Skeletal muscle satellite cell (primary cell): ENCODE measurements at regions not wholly inside any gene's neighbourhood (a gene's known extent, or its start where the extent isn't known, plus 50 kb on each side); places are given as distances from the start of the nearest gene placed in this dataset.

Experiments
- H3K27me3 ChIP-seq: 2 replicates; pipeline ENCODE4 v1.7.0; 2013; ENCODE audit warnings: low read length; ENCODE audit not compliant: control insufficient read depth, insufficient read depth
- H3K36me3 ChIP-seq: 2 replicates; pipeline ENCODE4 v1.7.0; 2013; ENCODE audit warnings: mild to moderate bottlenecking, control low read depth, low read length; ENCODE audit not compliant: insufficient read depth
- H3K4me1 ChIP-seq: 2 replicates; pipeline ENCODE4 v1.7.0; 2013; ENCODE audit warnings: low read length; ENCODE audit not compliant: control insufficient read depth, insufficient read depth
- H3K4me2 ChIP-seq: 2 replicates; pipeline ENCODE4 v1.7.0; 2013; ENCODE audit warnings: mild to moderate bottlenecking, low read length
- H3K4me3 ChIP-seq: 2 replicates; pipeline ENCODE4 v1.7.0; 2013; ENCODE audit warnings: low read length
- H3K9ac ChIP-seq: 2 replicates; pipeline ENCODE4 v1.7.0; 2013; ENCODE audit warnings: mild to moderate bottlenecking, low read depth, low read length, moderate library complexity
- H3K9me3 ChIP-seq: replicated peaks from 2 replicates; pipeline ENCODE4 v1.7.0; 2013; ENCODE audit warnings: mild to moderate bottlenecking, control low read depth, low read length

DNA sequence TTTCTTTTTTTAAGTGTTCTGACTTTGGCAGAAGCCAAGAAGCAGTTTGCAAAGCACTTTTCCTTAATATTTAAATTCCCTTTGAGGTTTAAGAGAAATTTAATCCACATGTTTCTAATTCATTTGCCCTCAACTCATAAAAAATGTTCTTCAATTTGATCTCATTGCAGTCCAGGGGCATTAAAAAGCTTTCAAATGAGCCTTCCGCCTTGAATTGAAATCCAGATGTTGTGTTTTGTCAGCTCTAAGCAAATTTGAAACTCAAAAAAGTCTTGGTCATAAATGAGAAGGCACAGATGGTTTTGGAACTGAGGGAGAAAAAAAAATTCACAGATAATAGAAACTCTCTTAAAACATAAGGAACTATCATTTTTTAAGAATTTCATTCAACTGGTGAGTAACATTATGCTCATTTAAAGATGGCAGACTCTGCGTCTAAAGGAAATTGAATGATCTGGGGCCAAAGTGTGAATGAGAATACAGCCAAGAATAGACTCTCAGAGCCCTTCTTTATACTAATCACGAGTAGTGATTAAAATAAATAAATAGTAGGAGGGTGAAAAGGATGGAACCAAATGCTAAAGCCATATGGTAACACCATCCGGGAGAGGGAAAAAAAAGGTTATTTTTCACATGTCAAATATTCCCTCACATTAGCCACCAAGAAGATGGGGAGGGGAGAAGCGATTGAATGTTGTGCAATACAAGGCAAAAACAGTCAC, 1304.7 kb downstream of the CDH8 start:
- peaks cover 12% of the 10 kb centered on the region for H3K9me3 ChIP-seq
- H3K27me3 ChIP-seq = no peaks in the 10 kb centered on the region
- no peaks in the 10 kb centered on the region for H3K36me3 ChIP-seq
- H3K4me3 ChIP-seq = no peak overlapping the region
- no peak overlapping the region for H3K9ac ChIP-seq
- no peaks in the 10 kb centered on the region for H3K4me1 ChIP-seq
- no peak overlapping the region for H3K4me2 ChIP-seq

- H3K9me3 ChIP-seq = peaks cover 14% of the 10 kb centered on the region
- no peak overlapping the region for H3K9ac ChIP-seq
- no peaks in the 10 kb centered on the region for H3K36me3 ChIP-seq
- no peaks in the 10 kb centered on the region for H3K27me3 ChIP-seq
- H3K4me1 ChIP-seq = no peaks in the 10 kb centered on the region
- H3K4me3 ChIP-seq = no peak overlapping the region
- H3K4me2 ChIP-seq = no peak overlapping the region
These were observed 1307.2 kb downstream of the CDH8 start for GRCh38 chr16:60729051-60729450.

DNA sequence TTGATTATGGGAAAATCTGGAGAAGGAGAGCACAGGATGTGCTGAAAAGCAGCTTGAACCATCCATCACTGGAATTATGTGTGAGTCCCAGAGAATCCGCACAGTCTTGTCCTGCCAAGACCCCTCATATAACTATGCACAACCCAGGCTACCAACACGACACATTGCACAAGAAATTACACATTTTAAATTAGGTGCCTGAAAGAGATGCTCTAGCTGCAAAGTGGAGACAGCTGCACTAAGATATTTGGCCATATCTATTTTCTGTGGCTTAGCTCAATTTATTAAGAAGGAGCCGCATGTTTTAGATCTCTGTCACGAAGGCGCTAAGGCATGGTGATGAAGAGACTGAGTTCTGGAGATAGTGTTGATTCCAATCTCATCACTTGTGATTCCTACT, 1308.4 kb downstream of the CDH8 start:
- Histone ChIP-seq H3K36me3 (no peaks in the 10 kb centered on the region), H3K27me3 (no peaks in the 10 kb centered on the region), H3K4me2 (no peak overlapping the region), H3K9ac (no peak overlapping the region), H3K4me1 (no peaks in the 10 kb centered on the region), H3K4me3 (no peak overlapping the region), H3K9me3 (peaks cover 15% of the 10 kb centered on the region)

- Histone ChIP-seq H3K36me3 (no peaks in the 10 kb centered on the region), H3K4me3 (no peak overlapping the region), H3K4me1 (no peaks in the 10 kb centered on the region), H3K27me3 (no peaks in the 10 kb centered on the region), H3K4me2 (no peak overlapping the region), H3K9ac (no peak overlapping the region), H3K9me3 (peaks cover 6% of the 10 kb centered on the region)
These were observed 1316.2 kb downstream of the CDH8 start for GRCh38 chr16:60720060-60720459.

GRCh38 chr16:60717808-60718207, 1318.4 kb downstream of the CDH8 start:
- Histone ChIP-seq H3K9me3 (peaks cover 3% of the 10 kb centered on the region), H3K4me1 (no peaks in the 10 kb centered on the region), H3K4me2 (no peak overlapping the region), H3K9ac (no peak overlapping the region), H3K27me3 (no peaks in the 10 kb centered on the region), H3K36me3 (no peaks in the 10 kb centered on the region), H3K4me3 (no peak overlapping the region)

GRCh38 chr16:60712144-60712543, 1324.1 kb downstream of the CDH8 start:
- H3K36me3 ChIP-seq = no peaks in the 10 kb centered on the region
- no peaks in the 10 kb centered on the region for H3K9me3 ChIP-seq
- H3K4me1 ChIP-seq = no peaks in the 10 kb centered on the region
- H3K9ac ChIP-seq = no peak overlapping the region
- no peak overlapping the region for H3K4me3 ChIP-seq
- no peak overlapping the region for H3K4me2 ChIP-seq
- H3K27me3 ChIP-seq = no peaks in the 10 kb centered on the region

GRCh38 chr16:60704726-60705125, 1331.5 kb downstream of the CDH8 start:
- Histone ChIP-seq H3K4me3 (no peak overlapping the region), H3K27me3 (no peaks in the 10 kb centered on the region), H3K9me3 (no peaks in the 10 kb centered on the region), H3K9ac (no peak overlapping the region), H3K4me2 (no peak overlapping the region), H3K36me3 (no peaks in the 10 kb centered on the region), H3K4me1 (no peaks in the 10 kb centered on the region)

DNA sequence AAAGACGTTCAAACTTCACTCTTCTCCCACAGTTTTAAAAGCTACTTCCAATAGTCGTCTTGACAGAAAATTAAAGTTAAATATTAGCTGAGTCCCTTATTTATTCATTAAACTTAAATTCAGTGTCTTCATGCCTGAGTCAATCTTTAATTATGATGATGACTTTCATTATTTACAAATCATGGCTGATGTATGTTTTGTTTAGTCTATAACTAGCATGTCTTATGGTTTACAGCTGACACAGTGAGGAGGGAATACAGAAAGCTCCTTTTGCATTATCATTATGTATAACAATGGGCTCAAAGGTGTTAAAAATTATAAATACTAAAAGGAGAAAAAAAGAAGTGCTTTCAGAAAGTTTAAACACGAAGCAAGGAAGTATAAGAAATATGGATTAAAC, 1333.1 kb downstream of the CDH8 start:
- Histone ChIP-seq H3K4me2 (no peak overlapping the region), H3K27me3 (no peaks in the 10 kb centered on the region), H3K36me3 (no peaks in the 10 kb centered on the region), H3K9ac (no peak overlapping the region), H3K9me3 (no peaks in the 10 kb centered on the region), H3K4me1 (no peaks in the 10 kb centered on the region), H3K4me3 (no peak overlapping the region)

DNA sequence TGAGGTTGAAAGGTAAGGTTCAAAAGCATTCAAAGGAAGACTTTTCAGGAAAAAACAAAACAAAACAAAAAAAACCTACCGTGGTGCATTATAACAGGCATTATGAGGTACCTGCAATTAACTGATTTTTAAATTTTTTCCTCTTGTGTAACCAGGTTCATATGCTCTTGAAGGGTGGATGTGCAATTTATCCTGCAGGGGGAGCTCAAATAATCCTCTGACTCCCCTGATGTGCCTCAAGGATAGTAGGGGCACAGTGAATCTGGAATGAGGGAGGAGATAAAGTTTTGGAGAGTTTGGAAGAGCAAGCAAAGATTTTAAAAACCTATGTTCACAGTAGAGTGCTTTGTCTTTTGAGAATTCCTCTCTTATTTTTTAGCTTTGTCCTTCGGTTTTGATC, 1349.4 kb downstream of the CDH8 start:
- H3K4me2 ChIP-seq = no peak overlapping the region
- H3K36me3 ChIP-seq = no peaks in the 10 kb centered on the region
- H3K4me3 ChIP-seq = no peak overlapping the region
- no peak overlapping the region for H3K9ac ChIP-seq
- peaks cover 9% of the 10 kb centered on the region for H3K9me3 ChIP-seq
- H3K4me1 ChIP-seq = no peaks in the 10 kb centered on the region
- H3K27me3 ChIP-seq = no peaks in the 10 kb centered on the region

GRCh38 chr16:60684002-60684401, 1352.2 kb downstream of the CDH8 start:
- Histone ChIP-seq H3K27me3 (no peaks in the 10 kb centered on the region), H3K9me3 (peaks cover 8% of the 10 kb centered on the region), H3K9ac (no peak overlapping the region), H3K4me1 (no peaks in the 10 kb centered on the region), H3K36me3 (no peaks in the 10 kb centered on the region), H3K4me3 (no peak overlapping the region), H3K4me2 (no peak overlapping the region)

- no peak overlapping the region for H3K4me3 ChIP-seq
- H3K4me2 ChIP-seq = no peak overlapping the region
- H3K9me3 ChIP-seq = peaks cover 11% of the 10 kb centered on the region
- no peaks in the 10 kb centered on the region for H3K36me3 ChIP-seq
- no peaks in the 10 kb centered on the region for H3K4me1 ChIP-seq
- H3K27me3 ChIP-seq = no peaks in the 10 kb centered on the region
- H3K9ac ChIP-seq = no peak overlapping the region
These were observed 1354.0 kb downstream of the CDH8 start for GRCh38 chr16:60682219-60682618.

DNA sequence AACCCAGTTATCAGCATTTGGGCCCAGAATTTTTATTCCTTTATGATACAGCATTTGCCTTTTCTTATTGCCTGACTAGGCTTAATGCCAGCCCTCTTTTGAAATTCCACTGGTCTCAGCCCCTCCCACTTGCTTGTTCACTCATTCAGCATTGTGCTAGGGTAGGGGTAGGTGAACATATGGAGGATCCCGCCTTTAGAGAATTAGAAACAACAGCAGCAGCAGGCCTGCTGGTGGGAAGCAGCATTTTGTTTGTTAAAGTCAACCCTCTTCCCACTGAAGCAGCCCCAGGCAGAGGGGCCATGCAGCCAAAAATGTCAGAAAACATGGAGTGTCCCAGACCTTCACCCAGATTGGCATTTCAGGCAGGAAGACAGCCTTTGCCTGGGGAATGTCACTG, 1355.2 kb downstream of the CDH8 start:
- Histone ChIP-seq H3K4me1 (no peaks in the 10 kb centered on the region), H3K36me3 (no peaks in the 10 kb centered on the region), H3K9ac (no peak overlapping the region), H3K27me3 (no peaks in the 10 kb centered on the region), H3K4me3 (no peak overlapping the region), H3K9me3 (peaks cover 11% of the 10 kb centered on the region), H3K4me2 (no peak overlapping the region)
